ENCODE measurements at regions not wholly inside any gene's neighbourhood (a gene's known extent, or its start where the extent isn't known, plus 50 kb on each side); places are given as distances from the start of the nearest gene placed in this dataset.

- TF ChIP-seq CTCF (conservative IDR thresholded peaks at IDR 0.05 in 1 of 2, IDR thresholded peaks at IDR 0.05 in 1 of 2; ENCODE audit: extremely low read depth in 1 of 2, insufficient read depth in 1 of 2, low read depth in 1 of 2, low read length in 2 of 2) (no peak), EZH2 (IDR thresholded peaks at IDR 0.05; ENCODE audit: borderline replicate concordance, low read length) (no peak)
These were observed 92.5 kb upstream of the TEX13D start for GRCh38 chrX:124239911-124240310.
